Retinal pigment epithelial cell (primary cell): ENCODE measurements at regions not wholly inside any gene's neighbourhood (a gene's known extent, or its start where the extent isn't known, plus 50 kb on each side); places are given as distances from the start of the nearest gene placed in this dataset.

Source experiments
- DNase-seq: peaks from one replicate; pipeline ENCODE4 v3.0.0-alpha.2; 2010; ENCODE audit warnings: low read depth
- H3K4me3 ChIP-seq: 2 replicates; pipeline ENCODE4 v1.5.1; 2011; ENCODE audit warnings: mild to moderate bottlenecking, low read length, control low read depth, moderate library complexity
- CTCF ChIP-seq: conservative IDR thresholded peaks from 2 replicates; pipeline ENCODE4 v1.5.1; 2011; ENCODE audit warnings: low read depth, low read length, control low read depth, inconsistent platforms

GRCh38 chr14:84195514-84195913, 1334.4 kb upstream of the FLRT2 start:
- no peak for TF ChIP-seq CTCF
- DNase-seq = no peak

GRCh38 chr14:84197704-84198103, 1332.2 kb upstream of the FLRT2 start:
- no peak for TF ChIP-seq CTCF
- no peak overlapping the region for H3K4me3 ChIP-seq
- no peak for DNase-seq

More at GRCh38 chr14:84195514-84195913, 1334.4 kb upstream of the FLRT2 start:
- no peak overlapping the region for H3K4me3 ChIP-seq

- no peak overlapping the region for H3K4me3 ChIP-seq
- peak; percentile 62 for DNase-seq
- TF ChIP-seq CTCF = no peak
These were observed 1327.5 kb upstream of the FLRT2 start for GRCh38 chr14:84202486-84202885.

GRCh38 chr14:84203896-84204295, 1326.0 kb upstream of the FLRT2 start:
- no peak overlapping the region for H3K4me3 ChIP-seq
- no peak for TF ChIP-seq CTCF
- no peak for DNase-seq

GRCh38 chr14:84208451-84208850, 1321.5 kb upstream of the FLRT2 start:
- no peak overlapping the region for H3K4me3 ChIP-seq
- DNase-seq = no peak
- no peak for TF ChIP-seq CTCF

- no peak for TF ChIP-seq CTCF
- no peak overlapping the region for H3K4me3 ChIP-seq
- peak; percentile 20 for DNase-seq
These were observed 1320.9 kb upstream of the FLRT2 start for GRCh38 chr14:84209031-84209430.

GRCh38 chr14:84217066-84217465, 1312.9 kb upstream of the FLRT2 start:
- no peak for TF ChIP-seq CTCF
- no peak overlapping the region for H3K4me3 ChIP-seq
- DNase-seq = no peak
